HG03159 (cell line): ENCODE measurements at regions not wholly inside any gene's neighbourhood (a gene's known extent, or its start where the extent isn't known, plus 50 kb on each side); places are given as distances from the start of the nearest gene placed in this dataset.

ENCODE experiments used
- ATAC-seq: cut with Tn5 transposase; IDR thresholded peaks from one replicate; pipeline ENCODE4 v1.9.1; 2021; ENCODE audit warnings: mild to moderate bottlenecking, moderate library complexity; ENCODE audit not compliant: unreplicated experiment

- ATAC-seq: no peak
These were observed 98.6 kb downstream of the IRF2BPL start for GRCh38 chr14:76929927-76930326.

- no peak for ATAC-seq
These were observed 100.4 kb downstream of the IRF2BPL start for GRCh38 chr14:76927971-76928700.

GRCh38 chr14:76926521-76927251 lies 100.5 kb downstream of the LRRC74A start:
- peak; percentile 59 for ATAC-seq

- no peak for ATAC-seq
These were observed 98.9 kb downstream of the LRRC74A start for GRCh38 chr14:76925097-76925441.

- ATAC-seq: no peak
These were observed 98.3 kb downstream of the LRRC74A start for GRCh38 chr14:76924371-76925096.

- ATAC-seq: no peak
These were observed 97.5 kb downstream of the LRRC74A start for GRCh38 chr14:76923431-76924370.

- ATAC-seq: no peak
These were observed 96.4 kb downstream of the LRRC74A start for GRCh38 chr14:76922584-76922983.

GRCh38 chr14:76922092-76922491 lies 95.9 kb downstream of the LRRC74A start:
- ATAC-seq: no peak

- ATAC-seq: no peak
These were observed 94.8 kb downstream of the LRRC74A start for GRCh38 chr14:76921088-76921399.

- no peak for ATAC-seq
These were observed 94.3 kb downstream of the LRRC74A start for GRCh38 chr14:76920331-76921087.

GRCh38 chr14:76919431-76920330 lies 93.5 kb downstream of the LRRC74A start:
- ATAC-seq: no peak
